Activated CD4-positive, CD25-positive, alpha-beta regulatory T cell treated with anti-CD3 and anti-CD28 coated beads, Interleukin-2, amount 50 U/mL, for 16 hours (primary cell): ENCODE measurements at regions not wholly inside any gene's neighbourhood (a gene's known extent, or its start where the extent isn't known, plus 50 kb on each side); places are given as distances from the start of the nearest gene placed in this dataset.

Experiments used
- DNase-seq: peaks from one replicate; pipeline ENCODE4 v3.0.0-alpha.2; 2020; ENCODE audit warnings: low read depth, low spot score

DNA sequence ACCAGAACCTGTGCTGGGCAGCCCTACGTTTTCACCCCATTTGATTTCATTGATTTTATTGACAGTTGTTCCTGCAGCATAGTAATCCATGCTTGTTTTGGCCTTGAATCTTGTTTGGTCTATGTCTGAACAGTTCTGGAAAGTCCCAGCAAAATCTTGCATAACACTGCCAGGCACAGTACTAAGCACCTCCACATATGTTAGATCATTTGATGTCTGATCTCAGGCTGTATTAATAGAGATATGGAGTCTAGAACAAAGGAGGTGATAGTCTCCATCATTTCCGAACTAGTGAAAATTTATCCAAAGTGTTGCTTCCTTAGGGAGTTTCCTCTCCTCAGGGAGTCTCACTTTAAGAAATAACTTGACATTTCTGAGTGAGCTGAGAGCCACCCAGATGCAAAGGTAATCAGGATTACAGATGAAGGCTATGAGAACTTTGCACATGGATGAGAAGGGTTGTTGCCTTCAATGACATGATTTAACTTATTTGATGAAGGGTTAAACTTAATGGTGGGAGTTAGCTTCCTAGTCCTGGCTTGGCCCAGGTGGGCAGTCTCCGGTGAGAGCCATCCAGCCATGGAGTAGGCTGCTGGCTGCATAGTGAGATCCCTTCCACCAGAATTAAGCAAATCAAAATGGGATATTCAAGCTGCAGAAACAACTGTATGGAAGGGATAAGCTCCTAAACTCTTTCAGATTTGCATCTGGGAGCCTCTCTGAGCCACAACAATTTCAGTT is 173.8 kb upstream of the MVB12B start:
- no peak for DNase-seq

DNA sequence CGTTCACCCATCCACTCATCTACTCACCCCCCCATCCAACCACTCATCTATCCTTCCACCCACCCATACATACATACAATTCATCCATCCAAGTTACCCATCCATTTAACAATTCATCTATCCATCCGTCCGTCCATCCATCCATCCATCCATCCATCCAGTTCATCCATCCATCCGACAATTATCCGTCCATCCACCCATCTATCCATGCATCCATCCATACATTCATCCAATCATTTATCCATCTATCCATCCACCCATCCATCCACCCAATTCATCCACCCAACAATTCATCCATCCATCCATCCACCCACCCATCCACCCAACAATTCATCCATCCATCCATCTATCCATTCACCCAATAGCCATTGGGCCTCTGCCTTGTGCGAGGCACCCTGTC is 173.2 kb upstream of the MVB12B start:
- no peak for DNase-seq

DNA sequence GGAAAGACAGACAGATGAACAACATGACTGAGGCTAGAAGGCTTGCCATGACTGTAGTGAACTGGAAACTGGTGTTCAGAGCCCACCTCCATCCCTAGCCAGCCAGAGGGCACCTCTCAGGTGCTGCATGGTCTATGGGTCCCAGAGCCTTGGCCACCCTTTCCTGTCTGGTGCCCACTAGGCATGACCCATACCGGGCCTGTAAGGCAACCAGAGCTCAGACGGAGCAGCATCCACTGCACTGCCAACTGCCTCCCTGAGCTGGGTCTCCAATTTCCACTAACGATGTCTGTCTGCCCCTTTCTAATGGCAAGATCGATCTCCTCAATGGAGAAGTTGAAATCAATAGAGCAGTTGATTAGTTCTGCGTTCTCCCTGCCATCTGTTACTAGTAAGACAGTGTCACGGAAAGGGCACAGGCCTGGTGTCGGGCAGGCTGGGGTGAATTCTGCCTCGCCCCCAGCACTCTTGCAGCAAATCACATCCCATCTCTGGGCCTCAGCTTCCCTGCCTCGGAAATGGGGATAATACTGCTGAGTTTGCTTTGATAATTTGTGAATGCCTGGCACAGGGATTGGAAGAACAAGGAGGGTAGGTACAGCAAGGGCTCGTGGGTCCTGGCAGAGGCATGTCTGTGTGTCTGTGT is 172.3 kb upstream of the MVB12B start:
- no peak for DNase-seq

DNA sequence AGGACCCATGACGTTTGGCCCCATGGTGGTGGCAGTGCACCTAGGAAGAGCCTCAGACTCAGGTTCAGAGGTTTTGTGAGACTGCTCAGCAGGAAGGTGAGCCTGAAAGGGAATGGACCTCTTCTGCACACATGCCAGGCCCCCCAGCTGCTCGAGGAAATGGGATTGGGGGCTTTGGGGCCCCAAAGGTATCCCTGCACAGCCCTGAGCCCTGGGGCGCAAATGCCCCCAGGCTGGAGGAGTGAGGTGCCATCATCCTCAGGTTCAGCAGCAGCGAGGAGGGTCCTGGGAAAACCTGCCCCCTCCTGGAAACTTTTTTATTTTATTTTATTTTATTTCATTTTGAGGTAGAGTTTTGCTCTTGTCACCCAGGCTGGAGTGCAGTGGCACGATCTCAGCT is 171.8 kb upstream of the MVB12B start:
- DNase-seq: no peak

DNA sequence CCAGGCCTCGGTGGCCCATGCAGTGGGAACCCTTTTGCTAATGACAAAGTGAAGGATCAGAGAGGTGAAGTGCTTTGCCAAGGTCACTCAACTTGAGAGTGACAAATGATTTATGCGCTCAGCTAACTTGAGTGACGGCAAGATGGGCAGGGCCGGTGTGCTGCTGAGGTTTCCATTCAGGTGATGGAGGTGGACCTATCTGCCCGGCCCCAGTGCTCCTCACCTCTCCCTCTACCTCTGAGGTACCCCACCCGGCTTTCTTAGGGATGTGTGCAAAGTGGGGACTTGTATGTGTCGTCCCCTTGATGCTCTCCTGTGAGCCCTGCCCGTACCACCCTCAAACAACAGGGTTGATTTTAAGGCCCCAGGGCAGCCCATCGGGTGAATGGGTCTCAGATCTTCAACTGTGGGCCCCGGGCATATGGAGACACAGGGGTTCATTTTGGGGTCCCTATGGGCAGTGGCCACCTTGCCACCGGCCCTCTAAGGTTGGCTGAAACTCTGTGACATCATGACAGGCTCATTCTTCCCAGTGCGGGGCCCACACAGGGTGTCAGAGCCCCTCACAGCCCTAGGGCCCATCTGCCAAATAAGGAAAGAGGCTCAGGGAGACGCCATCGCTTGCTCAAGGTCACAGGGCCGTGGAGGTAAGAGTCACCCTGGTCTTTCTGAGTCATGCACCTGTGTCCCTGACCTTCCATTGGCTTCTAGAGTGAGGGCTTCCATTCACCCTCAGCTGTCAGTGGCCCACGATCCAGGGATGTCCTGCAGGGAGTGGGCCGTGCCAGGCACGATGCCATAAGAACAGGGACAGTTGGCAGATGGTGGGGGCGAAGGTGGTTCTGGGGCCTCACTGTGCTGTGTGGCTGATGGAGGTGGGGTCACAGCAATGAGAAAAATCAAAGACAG is 170.6 kb upstream of the MVB12B start:
- DNase-seq: no peak

DNA sequence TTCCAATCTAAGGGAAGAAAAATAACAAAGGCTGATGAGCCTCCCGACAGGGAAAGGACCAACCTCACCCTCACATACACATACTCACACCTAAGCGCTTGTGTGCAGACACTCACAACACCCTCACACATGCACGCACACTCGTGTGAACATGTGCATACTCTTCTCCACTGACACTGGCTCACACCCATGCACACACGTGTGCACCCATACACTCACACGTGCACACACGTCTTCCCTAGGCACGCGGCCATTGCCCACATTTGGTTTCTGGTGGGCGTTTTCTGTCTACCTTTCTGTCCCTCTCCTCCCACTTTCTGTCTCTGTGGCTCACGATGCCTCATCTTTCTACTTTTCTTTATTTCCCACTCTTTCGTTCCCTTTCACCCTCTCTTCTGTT is 169.7 kb upstream of the MVB12B start:
- no peak for DNase-seq

DNA sequence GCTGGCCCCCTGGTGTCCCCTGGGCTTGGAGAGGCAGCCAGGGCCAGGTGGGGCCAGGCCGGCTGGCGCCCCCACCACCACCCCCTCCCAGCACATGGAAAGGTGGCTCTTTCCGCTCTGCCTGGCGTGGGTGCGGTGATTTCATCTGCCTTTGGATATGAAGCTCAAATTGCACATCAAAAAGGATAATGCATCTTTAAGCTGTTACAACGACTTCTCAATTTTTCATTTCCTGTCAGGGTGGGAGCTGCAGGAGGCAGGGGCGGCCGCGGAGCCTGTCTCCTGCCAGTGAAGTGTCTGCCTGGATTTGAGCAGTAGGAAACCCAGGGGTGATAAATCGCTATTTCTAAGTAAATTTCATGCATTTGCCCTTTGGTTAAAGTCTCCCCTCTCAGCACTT is 169.2 kb upstream of the MVB12B start:
- DNase-seq: no peak

DNA sequence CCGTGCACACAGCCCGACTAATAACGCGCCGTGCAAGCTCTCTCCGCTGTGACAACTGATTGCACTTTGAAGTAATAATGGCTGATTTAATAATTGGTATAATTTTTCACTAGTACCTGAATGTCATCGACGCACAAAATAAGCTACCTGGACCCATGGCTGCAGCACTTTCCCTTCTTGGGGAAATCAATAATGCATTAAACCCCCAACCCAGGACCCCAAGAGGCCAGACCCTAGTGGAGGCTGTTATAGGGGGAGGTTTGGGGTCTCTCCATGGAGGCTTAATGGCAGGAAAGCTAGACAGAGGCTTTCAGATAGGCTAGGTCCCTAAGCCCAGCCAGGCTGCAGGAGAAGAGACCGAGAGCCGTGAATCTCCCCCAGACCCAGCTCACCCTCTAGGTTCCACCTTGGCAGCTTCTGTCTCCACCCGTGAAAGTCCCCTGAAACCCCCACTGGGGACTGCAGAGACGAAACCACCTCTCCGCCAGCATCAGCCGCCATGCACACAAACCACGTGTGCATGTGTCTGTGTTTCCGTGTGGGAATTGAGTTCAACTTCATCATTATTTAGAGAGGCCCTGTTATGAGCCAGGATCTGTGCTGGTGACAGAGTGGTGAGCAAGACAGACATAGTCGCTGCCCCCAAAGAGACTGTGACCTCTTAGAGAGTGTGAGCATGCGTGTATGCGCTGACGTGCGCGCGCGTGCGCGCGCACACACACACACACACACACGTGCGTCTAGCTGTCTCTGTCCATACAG is 168.6 kb upstream of the MVB12B start:
- no peak for DNase-seq

DNA sequence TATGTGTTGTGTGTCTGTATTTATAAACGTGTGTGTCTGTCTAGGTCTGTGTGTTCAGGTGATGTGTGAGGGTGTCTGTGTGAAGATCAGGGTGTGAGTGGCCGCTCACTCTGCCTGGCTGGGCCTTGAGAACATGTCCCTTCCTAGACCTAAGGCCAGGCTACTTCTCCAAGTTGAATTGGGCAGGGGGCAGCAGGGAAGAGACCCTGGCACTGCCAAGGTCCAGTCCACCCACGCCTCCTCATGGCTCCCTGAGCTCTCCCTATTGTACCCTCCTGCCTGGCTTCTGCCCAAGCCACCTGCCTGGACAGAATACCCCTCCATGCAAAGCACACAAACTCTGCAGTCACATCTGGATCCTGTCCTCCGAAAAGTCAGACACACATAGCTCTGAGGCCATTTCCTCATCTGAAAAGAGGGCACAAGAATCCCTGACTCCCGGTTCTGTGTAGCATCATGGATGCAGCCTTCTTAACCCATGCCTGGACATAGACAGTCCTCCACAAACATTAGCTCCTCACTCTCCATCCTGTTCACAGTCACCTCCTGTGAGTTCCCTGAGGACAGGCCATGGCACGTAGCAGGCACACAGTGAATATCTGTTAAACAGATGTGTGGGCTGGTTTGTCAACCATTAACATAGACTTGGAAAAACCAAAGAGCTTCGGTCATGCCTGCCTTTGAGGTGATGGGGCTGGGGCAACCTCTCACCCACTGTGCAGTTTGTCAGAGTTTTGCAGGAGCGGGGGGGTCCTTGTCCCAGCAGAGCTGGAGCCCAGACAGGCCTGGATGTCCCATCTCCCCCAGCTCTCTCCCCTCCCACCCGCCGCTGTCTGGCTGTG is 167.8 kb upstream of the MVB12B start:
- DNase-seq: no peak

DNA sequence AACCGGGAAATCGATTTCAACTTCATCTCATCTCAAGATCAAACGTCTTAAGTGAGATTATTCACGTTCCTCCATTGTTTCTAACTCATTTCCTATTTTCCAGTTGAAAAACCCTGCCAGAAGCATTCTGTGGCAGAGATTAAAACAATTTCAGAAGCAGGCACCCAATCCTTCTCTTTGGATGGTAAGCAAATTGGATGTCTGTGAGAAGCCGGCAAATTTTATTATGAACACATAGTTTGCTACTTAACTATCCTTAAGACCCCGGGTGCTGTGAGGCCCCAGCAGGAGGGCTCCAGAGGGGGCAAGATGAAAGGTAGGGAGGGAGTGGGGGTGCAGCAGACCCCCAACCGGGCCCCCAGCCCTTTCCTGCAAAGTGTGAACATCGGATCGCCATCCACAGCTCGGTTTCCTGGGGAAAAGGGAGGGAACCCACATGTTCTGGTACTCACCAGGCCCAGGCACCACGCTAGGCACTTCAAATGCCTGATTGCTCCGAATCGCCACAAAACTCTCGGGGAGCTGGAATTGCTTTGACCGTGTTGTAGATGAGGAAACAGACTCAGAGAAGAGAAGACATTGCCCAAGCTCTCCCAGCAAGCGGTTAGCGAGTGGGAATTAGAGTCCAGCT is 167.1 kb upstream of the MVB12B start:
- no peak for DNase-seq

DNA sequence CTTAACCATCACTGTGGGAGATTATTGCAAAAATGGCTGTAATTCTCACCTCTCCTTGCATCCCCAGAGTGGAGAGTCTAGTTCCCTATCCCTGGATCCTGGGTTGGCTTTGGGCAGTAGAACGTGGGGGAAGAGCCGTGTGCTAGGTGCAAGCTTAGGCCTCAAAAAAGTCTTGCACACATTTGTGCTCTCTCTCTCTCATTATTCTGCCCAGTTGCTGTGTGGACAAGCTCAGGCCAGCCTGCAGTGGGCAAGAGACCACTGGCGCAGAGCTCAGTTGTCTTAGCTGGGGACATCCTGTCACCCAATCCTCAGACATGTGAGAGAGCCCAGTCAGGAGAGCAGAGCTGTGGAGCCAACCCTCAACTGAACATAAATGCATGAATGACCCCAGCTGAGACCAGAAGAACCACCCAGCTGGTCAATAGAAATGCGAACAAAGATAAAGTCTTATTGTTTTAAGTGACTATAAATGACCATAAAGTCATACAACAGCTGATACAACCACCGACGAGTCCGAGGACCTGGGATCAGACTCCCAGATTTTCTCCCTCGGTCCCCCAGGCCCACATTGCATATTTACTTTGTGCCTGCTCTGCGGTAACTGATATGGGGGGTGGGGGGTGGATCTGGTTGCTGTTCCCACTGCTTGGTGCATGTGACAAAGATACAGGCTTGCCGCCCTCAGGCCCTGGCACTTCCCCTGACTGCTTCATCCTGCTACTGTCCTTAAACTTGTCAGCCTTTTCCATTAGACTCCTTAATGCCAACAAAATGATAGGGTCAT is 166.4 kb upstream of the MVB12B start:
- no peak for DNase-seq

DNA sequence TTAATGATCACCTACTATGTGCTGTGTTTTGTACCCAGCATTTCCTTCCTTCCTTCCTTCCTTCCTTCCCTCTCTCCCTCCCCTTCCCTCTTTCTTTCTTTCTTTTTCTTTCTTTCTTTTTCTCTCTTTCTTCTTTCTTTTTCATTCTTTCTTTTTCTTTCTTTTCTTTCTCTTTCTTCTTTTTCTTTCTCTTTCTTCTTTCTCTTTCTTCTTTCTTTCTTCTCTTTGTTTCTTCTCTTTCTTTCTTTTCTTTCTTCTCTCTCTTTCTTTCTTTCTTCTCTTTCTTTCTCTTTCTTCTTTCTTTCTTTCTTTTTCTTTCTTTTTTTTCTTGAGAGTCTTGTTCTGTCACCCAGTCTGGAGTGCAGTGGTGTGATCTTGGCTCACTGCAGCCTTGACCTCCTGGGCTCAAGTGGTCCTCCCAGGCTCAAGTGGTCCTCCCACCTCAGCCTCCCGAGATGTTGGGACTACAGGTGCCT is 165.7 kb upstream of the MVB12B start:
- DNase-seq: no peak

DNA sequence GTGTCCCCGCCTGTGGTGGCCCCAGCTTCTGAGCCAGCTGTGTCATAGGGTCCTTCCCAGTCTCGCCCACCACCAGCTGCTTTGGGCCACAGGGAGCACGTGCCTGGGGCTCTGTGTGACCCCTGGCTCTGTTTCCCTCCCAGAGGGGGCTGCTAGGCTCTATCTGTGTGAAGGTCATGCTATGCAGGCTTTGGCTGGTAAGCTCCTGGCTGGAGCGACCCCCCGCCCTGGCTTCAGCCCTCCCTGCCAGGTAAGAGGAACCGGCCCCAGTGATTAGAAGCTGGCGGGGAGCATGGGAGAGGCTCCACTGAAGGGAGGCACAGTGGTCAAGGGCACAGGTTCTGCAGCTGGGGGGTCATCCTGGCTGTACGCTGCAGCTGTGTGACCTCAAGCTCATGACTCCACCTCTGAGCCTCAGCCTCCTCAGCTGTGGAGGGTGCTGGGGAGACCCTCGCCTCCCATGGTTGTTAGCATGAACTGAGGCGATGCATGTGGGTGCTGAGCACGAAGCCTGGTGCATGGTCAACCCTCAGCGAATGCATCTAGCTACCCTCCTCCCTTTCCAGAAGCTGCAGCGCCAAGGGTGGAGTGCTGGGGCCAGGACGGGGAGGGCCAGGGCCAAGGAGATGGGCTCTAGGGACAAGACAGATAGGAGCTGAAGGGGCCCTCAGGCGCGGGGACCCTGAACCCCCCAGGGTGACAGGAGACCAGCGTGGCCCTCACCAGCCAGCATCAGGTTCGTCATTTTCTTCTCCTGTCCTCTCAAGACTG is 163.8 kb upstream of the MVB12B start:
- DNase-seq: no peak

DNA sequence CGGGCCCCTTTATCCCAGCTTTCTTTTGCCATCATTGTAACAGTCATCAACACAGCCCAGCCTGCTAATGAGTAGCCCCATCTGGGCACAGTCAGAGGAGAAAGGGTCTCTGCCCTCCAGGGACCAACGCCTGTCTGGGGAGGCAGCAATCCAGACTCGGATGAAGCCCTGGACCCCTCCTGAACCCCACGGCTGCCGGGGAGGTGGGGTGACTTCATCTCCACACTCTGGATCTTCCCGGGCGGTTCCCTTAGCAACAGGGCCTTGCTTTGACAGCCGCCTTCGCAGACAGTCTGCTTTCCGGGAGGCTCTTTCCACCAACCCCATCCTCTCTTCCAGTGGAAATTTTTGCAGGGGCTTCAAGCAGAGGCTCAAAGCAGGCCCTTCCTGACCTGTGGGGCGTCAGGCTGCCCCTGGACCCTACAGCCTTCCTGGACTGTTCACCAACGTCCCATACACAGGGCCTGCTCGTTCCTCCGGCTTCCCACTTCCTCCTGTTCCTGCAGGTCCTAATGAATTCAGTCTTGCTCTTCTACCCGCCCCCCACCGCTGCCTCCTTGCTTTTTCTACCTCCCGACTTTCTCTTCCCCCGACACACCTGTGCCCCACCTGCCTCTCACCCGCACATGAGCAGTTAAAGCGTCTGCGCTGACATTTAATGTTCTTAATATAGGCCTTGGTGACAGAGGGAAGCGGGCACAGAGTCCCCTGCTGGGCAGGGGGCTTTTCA is 161.7 kb upstream of the MVB12B start:
- DNase-seq: no peak

DNA sequence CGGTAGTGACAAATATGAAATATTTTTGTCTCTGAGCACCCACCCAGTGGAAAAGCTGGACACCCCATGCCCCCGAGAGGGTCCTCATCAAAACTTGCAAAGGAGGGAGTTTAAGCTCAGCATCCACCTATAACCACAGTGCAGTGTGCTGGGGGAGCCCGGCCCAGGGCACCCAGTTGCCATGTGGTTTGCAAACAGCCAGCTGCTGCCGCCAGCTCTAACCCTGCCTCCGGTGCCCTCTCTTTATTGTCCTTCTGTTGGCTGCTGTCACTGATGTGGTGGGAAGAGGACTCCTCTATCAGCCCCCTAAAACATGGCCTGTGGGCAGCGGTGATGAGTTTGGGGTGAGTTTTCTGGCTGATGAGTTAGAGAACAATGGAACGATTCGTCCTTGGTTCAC is 160.9 kb upstream of the MVB12B start:
- DNase-seq: no peak

DNA sequence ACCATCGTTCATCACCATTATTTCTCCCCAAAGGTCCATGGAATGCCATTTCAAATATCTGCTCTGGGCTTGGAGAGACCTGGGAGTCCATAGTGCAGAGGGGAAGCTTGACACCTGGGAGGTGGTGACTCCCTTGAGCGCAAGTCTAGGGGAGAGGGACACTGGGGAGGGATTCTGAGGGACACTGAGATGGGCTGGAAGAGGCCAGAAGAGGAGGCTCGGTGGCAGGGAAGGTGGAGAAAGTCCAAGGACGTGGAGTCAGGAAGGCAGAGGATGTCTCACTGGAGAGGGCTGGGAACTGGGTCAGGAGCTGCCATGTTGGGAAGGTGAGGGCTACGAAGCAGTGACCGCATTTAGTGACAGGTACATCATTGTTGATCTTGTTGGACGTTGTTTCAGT is 160.3 kb upstream of the MVB12B start:
- no peak for DNase-seq

DNA sequence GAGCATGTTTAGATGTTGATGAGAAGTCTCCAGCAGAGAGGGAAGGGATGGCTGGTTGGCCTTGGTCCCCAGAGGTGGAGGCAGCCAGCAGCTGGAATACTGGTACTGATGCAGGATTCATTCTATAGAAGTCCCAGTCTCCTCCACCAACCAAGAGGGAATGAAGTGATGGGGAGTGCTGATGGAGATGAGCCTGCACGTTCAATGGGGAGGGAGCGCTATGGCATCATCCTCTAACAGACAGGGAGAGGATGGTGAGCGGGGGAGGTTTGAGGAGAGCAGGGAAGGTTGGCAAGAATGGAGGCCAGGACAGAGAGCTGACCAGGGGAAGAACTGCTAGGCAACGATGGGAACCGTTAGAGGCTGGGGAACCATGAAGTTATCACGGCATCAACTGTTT is 159.8 kb upstream of the MVB12B start:
- no peak for DNase-seq

DNA sequence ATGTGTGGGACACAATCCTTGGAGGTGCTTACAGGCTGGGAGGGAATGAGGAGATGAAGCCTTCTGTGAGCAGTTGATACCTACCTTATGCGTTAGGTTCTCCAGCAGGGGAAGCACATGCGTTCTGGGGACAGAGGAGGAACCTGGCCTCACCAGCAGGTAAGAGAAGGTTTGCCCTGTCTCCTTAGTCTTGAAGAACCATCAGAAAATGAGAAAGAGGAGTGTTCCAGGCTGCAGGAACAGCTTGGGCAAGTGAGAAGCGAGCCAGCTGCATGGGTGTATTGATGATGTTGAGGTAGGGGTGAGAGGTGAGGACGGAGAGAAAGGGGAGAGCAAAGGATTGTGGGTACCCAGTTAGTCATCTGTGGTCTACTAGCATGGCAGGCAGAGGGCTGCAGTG is 156.9 kb upstream of the MVB12B start:
- DNase-seq: no peak
